ENCODE measurements at regions not wholly inside any gene's neighbourhood (a gene's known extent, or its start where the extent isn't known, plus 50 kb on each side); places are given as distances from the start of the nearest gene placed in this dataset.

DNA sequence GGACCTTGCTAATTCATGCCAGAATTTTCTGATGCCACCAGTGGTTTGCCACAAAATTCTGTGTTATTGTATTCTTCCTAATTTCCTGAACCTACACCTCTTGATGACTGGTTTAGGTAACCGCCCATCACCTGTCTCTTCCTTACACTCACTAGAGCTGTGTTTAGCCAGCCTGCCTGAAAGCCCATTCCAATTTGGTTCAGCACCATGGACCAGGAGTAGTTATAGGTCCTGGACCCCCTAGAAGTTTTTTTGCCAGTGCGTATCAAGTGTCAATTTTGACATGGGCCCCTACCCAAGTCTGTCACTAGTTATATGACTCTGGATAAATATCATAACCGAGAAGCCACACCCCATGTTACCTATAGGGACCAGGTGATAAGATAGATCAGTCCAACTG, 94.0 kb upstream of the NAP1L1 start:
- TF ChIP-seq, protein P1, sequence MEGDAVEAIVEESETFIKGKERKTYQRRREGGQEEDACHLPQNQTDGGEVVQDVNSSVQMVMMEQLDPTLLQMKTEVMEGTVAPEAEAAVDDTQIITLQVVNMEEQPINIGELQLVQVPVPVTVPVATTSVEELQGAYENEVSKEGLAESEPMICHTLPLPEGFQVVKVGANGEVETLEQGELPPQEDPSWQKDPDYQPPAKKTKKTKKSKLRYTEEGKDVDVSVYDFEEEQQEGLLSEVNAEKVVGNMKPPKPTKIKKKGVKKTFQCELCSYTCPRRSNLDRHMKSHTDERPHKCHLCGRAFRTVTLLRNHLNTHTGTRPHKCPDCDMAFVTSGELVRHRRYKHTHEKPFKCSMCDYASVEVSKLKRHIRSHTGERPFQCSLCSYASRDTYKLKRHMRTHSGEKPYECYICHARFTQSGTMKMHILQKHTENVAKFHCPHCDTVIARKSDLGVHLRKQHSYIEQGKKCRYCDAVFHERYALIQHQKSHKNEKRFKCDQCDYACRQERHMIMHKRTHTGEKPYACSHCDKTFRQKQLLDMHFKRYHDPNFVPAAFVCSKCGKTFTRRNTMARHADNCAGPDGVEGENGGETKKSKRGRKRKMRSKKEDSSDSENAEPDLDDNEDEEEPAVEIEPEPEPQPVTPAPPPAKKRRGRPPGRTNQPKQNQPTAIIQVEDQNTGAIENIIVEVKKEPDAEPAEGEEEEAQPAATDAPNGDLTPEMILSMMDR (conservative IDR thresholded peaks at IDR 0.05; ENCODE audit: low read length), result no peak
- TF ChIP-seq EZH2phosphoT487 (IDR thresholded peaks at IDR 0.05; ENCODE audit: borderline replicate concordance, low read depth, low read length), result no peak

All from OCI-LY7 (cell line).